Epithelial cell of prostate (primary cell): ENCODE measurements at regions not wholly inside any gene's neighbourhood (a gene's known extent, or its start where the extent isn't known, plus 50 kb on each side); places are given as distances from the start of the nearest gene placed in this dataset.
"Not testable (repeated sequence)": the region's sequence is repeated elsewhere in the genome, so short reads cannot be mapped to it uniquely, and the experiment has no call there.

Experiments
- DNase-seq: peaks from one replicate; pipeline ENCODE4 v3.0.0-alpha.2; 2011; ENCODE audit warnings: low read depth, low spot score
- H3K27ac ChIP-seq: fragments of 450-650 bp; 2 replicates; pipeline ENCODE4 v1.5.1; 2017; ENCODE audit warnings: mild to moderate bottlenecking

DNA sequence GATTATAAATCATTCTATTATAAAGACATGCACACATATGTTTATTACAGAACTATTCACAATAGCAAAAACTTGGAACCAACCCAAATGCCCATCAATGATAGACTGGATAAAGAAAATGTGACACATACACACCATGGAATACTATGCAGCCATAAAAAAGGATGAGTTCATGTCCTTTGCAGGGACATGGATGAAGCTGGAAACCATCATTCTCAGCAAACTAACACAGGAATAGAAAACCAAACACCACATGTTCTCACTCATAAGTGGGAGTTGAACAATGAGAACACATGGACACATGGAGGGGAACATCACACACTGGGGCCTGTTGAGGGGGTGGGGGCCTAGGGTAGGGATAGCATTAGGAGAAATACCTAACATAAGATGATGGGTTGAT lies 168.4 kb downstream of the ZNF648 start:
- DNase-seq, H3K27ac ChIP-seq: not testable (repeated sequence)

GRCh38 chr1:181872562-181872961 lies 188.9 kb downstream of the ZNF648 start:
- DNase-seq = no peak
- H3K27ac ChIP-seq = no peak overlapping the region

- no peak for DNase-seq
- no peak overlapping the region for H3K27ac ChIP-seq
Observed at GRCh38 chr1:181863736-181864135, 197.8 kb downstream of the ZNF648 start.

DNA sequence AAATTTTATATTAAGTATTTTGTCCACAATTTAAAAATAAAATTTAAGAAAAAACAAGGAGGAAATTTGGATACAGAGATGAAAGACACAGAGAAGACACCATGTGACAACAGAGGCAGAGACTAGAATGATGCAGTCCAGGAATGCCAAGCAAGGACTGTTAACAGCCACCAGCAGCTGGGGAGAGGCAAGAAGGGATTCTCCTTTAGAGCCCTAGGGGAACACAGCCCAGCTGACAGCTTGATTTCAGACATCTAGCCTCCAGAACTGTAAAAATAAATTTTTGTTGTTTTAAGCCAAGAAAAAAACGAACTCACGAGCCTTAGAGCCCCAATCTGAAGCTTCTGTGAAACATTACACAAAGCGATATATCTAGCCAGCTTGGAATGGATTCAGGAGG lies 198.5 kb downstream of the ZNF648 start:
- DNase-seq = no peak
- H3K27ac ChIP-seq = no peak overlapping the region

DNA sequence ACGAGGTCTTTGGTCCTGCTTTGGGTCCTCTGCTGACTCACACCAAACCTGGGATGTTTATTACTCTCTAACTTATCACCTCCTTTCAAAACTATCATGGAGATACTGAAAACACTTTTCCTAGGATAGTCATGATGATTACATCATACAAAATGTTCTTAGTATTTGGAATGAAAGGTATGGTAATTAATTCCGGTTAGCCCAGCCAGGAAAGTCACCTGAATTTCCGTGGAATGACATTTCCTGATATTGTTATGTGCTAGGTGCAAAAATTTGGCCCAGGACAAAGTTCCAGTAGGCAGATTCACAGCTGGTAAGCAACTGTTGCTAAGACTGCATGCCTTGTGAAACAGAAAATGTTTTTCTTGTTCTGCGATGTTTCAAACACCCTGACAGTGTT lies 203.4 kb downstream of the ZNF648 start:
- no peak overlapping the region for H3K27ac ChIP-seq
- DNase-seq = no peak
